Upper lobe of right lung (tissue), 1 donor: ENCODE measurements at regions not wholly inside any gene's neighbourhood (a gene's known extent, or its start where the extent isn't known, plus 50 kb on each side); places are given as distances from the start of the nearest gene placed in this dataset.

ENCODE experiments used
- ATAC-seq: fragments of 200-7000 bp; cut with Tn5 transposase; one replicate; pipeline ENCODE4 v1.9.1; 2020; ENCODE audit warnings: mild to moderate bottlenecking, moderate library complexity
- DNase-seq: peaks from one replicate; pipeline ENCODE4 v3.0.0-alpha.2; 2020
- H3K27ac ChIP-seq: fragments of 200-600 bp; one replicate; pipeline ENCODE4 v1.8.0; 2022
- H3K27me3 ChIP-seq: fragments of 200-600 bp; one replicate; pipeline ENCODE4 v1.8.0; 2022; ENCODE audit warnings: mild to moderate bottlenecking
- H3K36me3 ChIP-seq: fragments of 200-600 bp; one replicate; pipeline ENCODE4 v1.8.0; 2022
- H3K4me1 ChIP-seq: fragments of 200-600 bp; one replicate; pipeline ENCODE4 v1.8.0; 2022
- H3K4me3 ChIP-seq: fragments of 200-600 bp; one replicate; pipeline ENCODE4 v1.8.0; 2022; ENCODE audit warnings: mild to moderate bottlenecking
- H3K9me3 ChIP-seq: fragments of 200-600 bp; one replicate; pipeline ENCODE4 v1.8.0; 2022
- intact Hi-C: fragments of 100-400 bp; cut with DNase I; formaldehyde crosslinking; loops from one replicate; pipeline ENCODE4 v1.11.0; 2022
- TF ChIP-seq, protein P1 (sequence below): fragments of 200-600 bp; IDR thresholded peaks from one replicate; pipeline ENCODE4 v1.8.0; 2022; ENCODE audit warnings: antibody characterized with exemption
- donor health status: DM: no; HTN: yes; CAD: no; lungs with severe emphysema.

DNA sequence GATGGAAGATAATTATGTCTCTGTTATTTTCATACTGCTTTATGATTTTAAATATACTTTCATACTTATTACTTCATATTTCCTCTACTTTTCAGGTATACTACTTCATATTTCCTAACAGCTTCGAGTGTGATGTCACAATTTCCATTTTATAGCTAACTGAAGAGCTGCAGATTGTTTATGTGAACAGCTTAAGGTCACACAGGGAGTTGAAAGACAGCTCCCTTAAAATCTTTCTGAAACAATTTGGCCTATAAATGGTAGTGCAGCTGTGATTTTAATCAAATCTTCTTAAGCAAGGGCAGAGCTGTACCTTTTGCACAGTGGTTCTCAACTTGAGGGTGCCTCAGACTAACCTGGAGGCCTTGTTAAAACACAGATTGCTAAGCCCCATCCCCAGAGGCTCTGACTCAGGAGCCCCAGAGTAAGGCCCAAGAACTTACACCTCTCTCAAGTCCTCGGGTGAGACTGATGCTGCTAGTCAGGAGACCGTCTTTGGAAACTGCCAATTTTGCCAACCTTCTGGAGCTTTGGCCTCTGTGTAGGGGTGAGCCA lies 347.0 kb upstream of the HSF2 start:
- H3K36me3 ChIP-seq, result no peaks in the 10 kb centered on the region
- intact Hi-C loops, result no loop called here
- no peak overlapping the region for H3K27ac ChIP-seq
- no peaks in the 10 kb centered on the region for H3K9me3 ChIP-seq
- ATAC-seq, result no peak
- H3K4me3 ChIP-seq, result no peak overlapping the region
- DNase-seq, result no peak
- TF ChIP-seq, protein P1, sequence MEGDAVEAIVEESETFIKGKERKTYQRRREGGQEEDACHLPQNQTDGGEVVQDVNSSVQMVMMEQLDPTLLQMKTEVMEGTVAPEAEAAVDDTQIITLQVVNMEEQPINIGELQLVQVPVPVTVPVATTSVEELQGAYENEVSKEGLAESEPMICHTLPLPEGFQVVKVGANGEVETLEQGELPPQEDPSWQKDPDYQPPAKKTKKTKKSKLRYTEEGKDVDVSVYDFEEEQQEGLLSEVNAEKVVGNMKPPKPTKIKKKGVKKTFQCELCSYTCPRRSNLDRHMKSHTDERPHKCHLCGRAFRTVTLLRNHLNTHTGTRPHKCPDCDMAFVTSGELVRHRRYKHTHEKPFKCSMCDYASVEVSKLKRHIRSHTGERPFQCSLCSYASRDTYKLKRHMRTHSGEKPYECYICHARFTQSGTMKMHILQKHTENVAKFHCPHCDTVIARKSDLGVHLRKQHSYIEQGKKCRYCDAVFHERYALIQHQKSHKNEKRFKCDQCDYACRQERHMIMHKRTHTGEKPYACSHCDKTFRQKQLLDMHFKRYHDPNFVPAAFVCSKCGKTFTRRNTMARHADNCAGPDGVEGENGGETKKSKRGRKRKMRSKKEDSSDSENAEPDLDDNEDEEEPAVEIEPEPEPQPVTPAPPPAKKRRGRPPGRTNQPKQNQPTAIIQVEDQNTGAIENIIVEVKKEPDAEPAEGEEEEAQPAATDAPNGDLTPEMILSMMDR, result no peak
- H3K4me1 ChIP-seq, result no peaks in the 10 kb centered on the region
- H3K27me3 ChIP-seq, result no peaks in the 10 kb centered on the region

DNA sequence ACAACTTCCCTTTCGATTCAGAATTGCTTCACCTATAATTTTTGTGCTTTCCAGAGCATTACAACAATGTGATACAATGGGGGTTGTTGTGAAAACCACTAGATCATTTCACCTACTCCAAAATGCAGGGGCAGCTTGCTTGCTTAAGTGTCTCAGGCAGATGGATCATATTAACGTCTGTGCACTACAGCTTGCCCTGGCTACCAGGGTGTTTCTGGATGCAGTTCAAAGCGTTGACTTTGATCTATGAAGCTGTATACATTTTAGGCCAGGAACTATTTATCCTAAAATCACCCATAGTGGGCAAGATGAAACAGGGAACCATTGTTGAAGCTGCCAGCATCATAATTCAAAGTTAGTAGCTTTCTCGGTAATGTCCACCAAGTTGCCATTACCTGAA lies 339.5 kb upstream of the HSF2 start:
- no peak overlapping the region for H3K27ac ChIP-seq
- intact Hi-C loops, result no loop called here
- H3K27me3 ChIP-seq, result no peaks in the 10 kb centered on the region
- DNase-seq, result no peak
- no peak overlapping the region for H3K4me3 ChIP-seq
- no peak for ATAC-seq
- H3K36me3 ChIP-seq, result no peaks in the 10 kb centered on the region
- H3K4me1 ChIP-seq, result no peaks in the 10 kb centered on the region
- H3K9me3 ChIP-seq, result no peaks in the 10 kb centered on the region
- TF ChIP-seq, protein P1, result no peak

DNA sequence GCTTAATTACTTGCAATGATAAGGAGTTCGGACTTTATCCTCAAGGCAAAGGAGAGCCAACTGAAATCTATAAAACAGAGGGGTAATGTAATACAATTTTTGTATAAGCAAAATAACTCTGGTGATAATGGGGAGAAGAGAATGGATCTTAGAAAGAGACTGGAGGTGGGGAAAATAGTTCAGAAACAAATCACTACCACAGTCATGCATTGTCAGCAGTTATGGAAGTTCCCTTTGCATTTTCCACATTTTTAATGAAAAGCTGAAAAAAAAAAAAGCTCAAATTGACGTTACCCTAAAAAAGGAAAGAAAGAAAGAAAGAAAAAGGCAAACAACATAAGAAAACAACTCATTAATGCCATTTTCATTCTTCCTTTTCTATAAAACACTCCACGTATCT lies 337.6 kb upstream of the HSF2 start:
- Histone ChIP-seq H3K4me1 (no peaks in the 10 kb centered on the region), H3K36me3 (no peaks in the 10 kb centered on the region), H3K27ac (no peak overlapping the region), H3K27me3 (no peaks in the 10 kb centered on the region), H3K9me3 (no peaks in the 10 kb centered on the region), H3K4me3 (no peak overlapping the region)
- TF ChIP-seq, protein P1, result no peak
- DNase-seq, result no peak
- intact Hi-C loops, result no loop called here
- ATAC-seq, result no peak

DNA sequence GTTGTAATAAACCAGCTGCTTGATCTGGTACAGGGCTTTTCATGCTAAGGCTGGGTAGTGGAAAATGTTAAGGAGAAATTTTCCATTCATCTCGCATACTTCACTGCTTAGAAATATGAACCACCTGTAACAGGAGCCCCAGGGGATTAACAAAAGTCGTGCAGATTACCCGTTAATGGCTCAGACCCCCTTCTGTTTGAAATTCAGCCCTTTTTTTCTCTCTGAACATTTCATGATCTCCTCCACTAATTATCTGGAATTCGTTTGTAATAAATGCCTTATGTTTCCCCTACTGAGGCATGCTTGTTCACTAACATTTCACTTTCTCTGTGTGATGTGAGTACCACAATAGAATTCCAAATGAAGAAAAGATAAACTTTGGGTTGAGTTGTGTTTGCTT lies 336.4 kb upstream of the HSF2 start:
- H3K27ac ChIP-seq, result no peak overlapping the region
- no peaks in the 10 kb centered on the region for H3K4me1 ChIP-seq
- TF ChIP-seq, protein P1, result no peak
- intact Hi-C loops, result no loop called here
- DNase-seq (no peak), ATAC-seq (no peak)
- no peaks in the 10 kb centered on the region for H3K36me3 ChIP-seq
- H3K4me3 ChIP-seq, result no peak overlapping the region
- H3K27me3 ChIP-seq, result no peaks in the 10 kb centered on the region
- no peaks in the 10 kb centered on the region for H3K9me3 ChIP-seq

DNA sequence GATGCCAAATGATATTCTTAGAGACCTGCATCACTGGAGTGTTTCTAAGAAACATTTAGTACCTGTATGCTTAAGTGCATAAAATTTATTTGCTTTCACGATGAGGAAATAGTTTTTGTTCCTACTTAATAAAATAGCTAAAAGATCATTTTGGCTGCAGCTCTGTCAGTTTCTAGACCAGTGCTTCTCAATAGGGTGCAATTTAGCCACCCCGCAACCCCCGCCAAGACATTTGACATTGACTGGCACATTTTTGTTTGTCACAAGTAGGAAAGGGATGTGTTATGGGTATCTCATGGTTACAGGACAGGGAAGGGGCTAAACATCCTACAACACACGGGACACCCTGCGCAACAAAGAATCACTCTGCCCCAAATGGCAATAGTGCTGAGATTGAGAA lies 335.7 kb upstream of the HSF2 start:
- H3K27me3 ChIP-seq, result no peaks in the 10 kb centered on the region
- H3K4me1 ChIP-seq, result no peaks in the 10 kb centered on the region
- ATAC-seq (no peak), DNase-seq (no peak)
- no peaks in the 10 kb centered on the region for H3K36me3 ChIP-seq
- no peak overlapping the region for H3K27ac ChIP-seq
- no peak overlapping the region for H3K4me3 ChIP-seq
- H3K9me3 ChIP-seq, result no peaks in the 10 kb centered on the region
- intact Hi-C loops, result no loop called here
- TF ChIP-seq, protein P1, result no peak

DNA sequence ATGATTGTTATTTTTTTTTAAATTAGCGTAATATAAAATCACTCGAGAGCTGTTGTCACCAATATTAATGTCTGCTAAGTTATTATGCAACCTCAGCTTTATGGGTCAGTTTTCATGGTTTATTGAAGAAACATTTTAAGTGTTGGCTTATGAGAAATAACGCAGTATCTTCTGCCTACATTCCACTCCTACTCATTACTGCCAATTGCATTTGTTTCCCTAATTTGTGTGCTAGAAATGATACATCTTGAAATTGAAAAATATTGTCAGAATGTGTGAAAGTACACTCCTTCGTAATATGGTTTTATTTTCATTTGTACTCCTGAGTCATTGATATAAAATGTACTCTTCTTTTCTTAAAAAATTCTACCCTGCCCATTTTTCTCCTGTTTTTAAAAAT lies 333.3 kb upstream of the HSF2 start:
- H3K4me1 ChIP-seq, result no peaks in the 10 kb centered on the region
- H3K4me3 ChIP-seq, result no peak overlapping the region
- TF ChIP-seq, protein P1, result no peak
- no peaks in the 10 kb centered on the region for H3K36me3 ChIP-seq
- no peaks in the 10 kb centered on the region for H3K9me3 ChIP-seq
- H3K27ac ChIP-seq, result no peak overlapping the region
- intact Hi-C loops, result no loop called here
- no peaks in the 10 kb centered on the region for H3K27me3 ChIP-seq
- DNase-seq (no peak), ATAC-seq (no peak)
